ENCODE measurements at regions not wholly inside any gene's neighbourhood (a gene's known extent, or its start where the extent isn't known, plus 50 kb on each side); places are given as distances from the start of the nearest gene placed in this dataset.
A peak's percentile ranks its signal among the peaks of the same experiment; 100 is the strongest.

GRCh38 chr6:22010102-22010501, 286.7 kb downstream of the PRL start:
- Histone ChIP-seq H2AK5ac (ENCODE audit: low read length, severe bottlenecking) (no peak overlapping the region), H3K4me3 (ENCODE audit: insufficient read depth in 1 of 2, low read depth in 1 of 2, low read length in 2 of 2) (no peak overlapping the region), H4K8ac (ENCODE audit: low read length) (no peak overlapping the region), H3K14ac (ENCODE audit: low read length in 2 of 2) (no peak overlapping the region), H3K9me3 (ENCODE audit: control insufficient read depth, low read length) (no peaks in the 10 kb centered on the region), H3K4me2 (ENCODE audit: low read length, poor library complexity, severe bottlenecking) (no peak overlapping the region), H3K23ac (ENCODE audit: low read length in 2 of 2) (no peak overlapping the region), H3K4ac (ENCODE audit: low read depth in 1 of 2, low read length in 2 of 2) (no peak overlapping the region), H2BK12ac (ENCODE audit: low read length in 2 of 2) (peak overlapping the region in 1 of 2 experiments; percentile 10), H3K27me3 (ENCODE audit: control insufficient read depth in 1 of 2, insufficient read depth in 1 of 2, low read length in 2 of 2) (no peaks in the 10 kb centered on the region), H3K36me3 (ENCODE audit: control insufficient read depth in 1 of 2, insufficient read depth in 2 of 2, low read depth in 1 of 2, low read length in 2 of 2) (no peaks in the 10 kb centered on the region), H2BK15ac (ENCODE audit: low read depth, poor library complexity, severe bottlenecking) (no peak overlapping the region), H3K9ac (ENCODE audit: low read length) (no peak overlapping the region), H2BK120ac (ENCODE audit: low read depth, low read length) (no peak overlapping the region), H2BK5ac (ENCODE audit: low read depth, low read length, poor library complexity, severe bottlenecking) (no peak overlapping the region), H2AFZ (ENCODE audit: low read depth, low read length) (no peak overlapping the region), H4K91ac (ENCODE audit: low read length) (no peak overlapping the region), H3K27ac (ENCODE audit: low read length, poor library complexity, severe bottlenecking) (no peak overlapping the region), H3K4me1 (ENCODE audit: control insufficient read depth, insufficient read depth, low read depth, low read length) (peaks cover 2% of the 10 kb centered on the region), H3K79me1 (replicated peaks; ENCODE audit: low read length, poor library complexity, severe bottlenecking) (no peaks in the 10 kb centered on the region), H3K18ac (ENCODE audit: low read depth in 1 of 2, low read length in 2 of 2) (no peak overlapping the region)
- no peak for DNase-seq
- 77% methylated on average over 3 of the region's 3 CpGs for WGBS

- Histone ChIP-seq H3K9ac (ENCODE audit: low read length) (no peak overlapping the region), H3K36me3 (ENCODE audit: control insufficient read depth in 1 of 2, insufficient read depth in 2 of 2, low read depth in 1 of 2, low read length in 2 of 2) (no peaks in the 10 kb centered on the region), H4K8ac (ENCODE audit: low read length) (no peak overlapping the region), H3K4me1 (ENCODE audit: control insufficient read depth, insufficient read depth, low read depth, low read length) (no peaks in the 10 kb centered on the region), H2AK5ac (ENCODE audit: low read length, severe bottlenecking) (no peak overlapping the region), H3K79me1 (replicated peaks; ENCODE audit: low read length, poor library complexity, severe bottlenecking) (no peaks in the 10 kb centered on the region), H3K18ac (ENCODE audit: low read depth in 1 of 2, low read length in 2 of 2) (no peak overlapping the region), H3K4ac (ENCODE audit: low read depth in 1 of 2, low read length in 2 of 2) (no peak overlapping the region), H2BK120ac (ENCODE audit: low read depth, low read length) (no peak overlapping the region), H3K27ac (ENCODE audit: low read length, poor library complexity, severe bottlenecking) (no peak overlapping the region), H3K9me3 (ENCODE audit: control insufficient read depth, low read length) (no peaks in the 10 kb centered on the region), H3K4me3 (ENCODE audit: insufficient read depth in 1 of 2, low read depth in 1 of 2, low read length in 2 of 2) (no peak overlapping the region), H2BK12ac (ENCODE audit: low read length in 2 of 2) (no peak overlapping the region), H3K27me3 (ENCODE audit: control insufficient read depth in 1 of 2, insufficient read depth in 1 of 2, low read length in 2 of 2) (no peaks in the 10 kb centered on the region), H4K91ac (ENCODE audit: low read length) (no peak overlapping the region), H2AFZ (ENCODE audit: low read depth, low read length) (no peak overlapping the region), H2BK15ac (ENCODE audit: low read depth, poor library complexity, severe bottlenecking) (no peak overlapping the region), H3K14ac (ENCODE audit: low read length in 2 of 2) (no peak overlapping the region), H3K4me2 (ENCODE audit: low read length, poor library complexity, severe bottlenecking) (no peak overlapping the region), H3K23ac (ENCODE audit: low read length in 2 of 2) (no peak overlapping the region), H2BK5ac (ENCODE audit: low read depth, low read length, poor library complexity, severe bottlenecking) (no peak overlapping the region)
- DNase-seq, result no peak
- 97% methylated on average over 6 of the region's 7 CpGs for WGBS
These were observed 281.6 kb downstream of the PRL start for GRCh38 chr6:22015216-22015615.

- Histone ChIP-seq H3K4me1 (ENCODE audit: control insufficient read depth, insufficient read depth, low read depth, low read length) (no peaks in the 10 kb centered on the region), H2AFZ (ENCODE audit: low read depth, low read length) (no peak overlapping the region), H3K9me3 (ENCODE audit: control insufficient read depth, low read length) (no peaks in the 10 kb centered on the region), H3K4ac (ENCODE audit: low read depth in 1 of 2, low read length in 2 of 2) (no peak overlapping the region), H3K14ac (ENCODE audit: low read length in 2 of 2) (no peak overlapping the region), H2BK120ac (ENCODE audit: low read depth, low read length) (no peak overlapping the region), H3K36me3 (ENCODE audit: control insufficient read depth in 1 of 2, insufficient read depth in 2 of 2, low read depth in 1 of 2, low read length in 2 of 2) (no peaks in the 10 kb centered on the region), H2BK15ac (ENCODE audit: low read depth, poor library complexity, severe bottlenecking) (no peak overlapping the region), H4K91ac (ENCODE audit: low read length) (no peak overlapping the region), H3K18ac (ENCODE audit: low read depth in 1 of 2, low read length in 2 of 2) (no peak overlapping the region), H3K23ac (ENCODE audit: low read length in 2 of 2) (no peak overlapping the region), H2BK5ac (ENCODE audit: low read depth, low read length, poor library complexity, severe bottlenecking) (no peak overlapping the region), H3K4me2 (ENCODE audit: low read length, poor library complexity, severe bottlenecking) (no peak overlapping the region), H3K4me3 (ENCODE audit: insufficient read depth in 1 of 2, low read depth in 1 of 2, low read length in 2 of 2) (no peak overlapping the region), H3K27me3 (ENCODE audit: control insufficient read depth in 1 of 2, insufficient read depth in 1 of 2, low read length in 2 of 2) (no peaks in the 10 kb centered on the region), H3K9ac (ENCODE audit: low read length) (no peak overlapping the region), H4K8ac (ENCODE audit: low read length) (no peak overlapping the region), H2BK12ac (ENCODE audit: low read length in 2 of 2) (no peak overlapping the region), H3K27ac (ENCODE audit: low read length, poor library complexity, severe bottlenecking) (no peak overlapping the region), H2AK5ac (ENCODE audit: low read length, severe bottlenecking) (no peak overlapping the region), H3K79me1 (replicated peaks; ENCODE audit: low read length, poor library complexity, severe bottlenecking) (no peaks in the 10 kb centered on the region)
- WGBS, result 92% methylated on average over 5 of the region's 5 CpGs
- DNase-seq, result no peak
These were observed 280.9 kb downstream of the PRL start for GRCh38 chr6:22015944-22016343.

- Histone ChIP-seq H4K91ac (ENCODE audit: low read length) (no peak overlapping the region), H2BK12ac (ENCODE audit: low read length in 2 of 2) (no peak overlapping the region), H3K27me3 (ENCODE audit: control insufficient read depth in 1 of 2, insufficient read depth in 1 of 2, low read length in 2 of 2) (no peaks in the 10 kb centered on the region), H3K36me3 (ENCODE audit: control insufficient read depth in 1 of 2, insufficient read depth in 2 of 2, low read depth in 1 of 2, low read length in 2 of 2) (no peaks in the 10 kb centered on the region), H3K79me1 (replicated peaks; ENCODE audit: low read length, poor library complexity, severe bottlenecking) (no peaks in the 10 kb centered on the region), H3K4me1 (ENCODE audit: control insufficient read depth, insufficient read depth, low read depth, low read length) (no peaks in the 10 kb centered on the region), H3K9me3 (ENCODE audit: control insufficient read depth, low read length) (peaks cover 9% of the 10 kb centered on the region), H2AK5ac (ENCODE audit: low read length, severe bottlenecking) (no peak overlapping the region), H2BK5ac (ENCODE audit: low read depth, low read length, poor library complexity, severe bottlenecking) (no peak overlapping the region), H3K4me2 (ENCODE audit: low read length, poor library complexity, severe bottlenecking) (no peak overlapping the region), H2BK120ac (ENCODE audit: low read depth, low read length) (no peak overlapping the region), H2BK15ac (ENCODE audit: low read depth, poor library complexity, severe bottlenecking) (no peak overlapping the region), H3K4me3 (ENCODE audit: insufficient read depth in 1 of 2, low read depth in 1 of 2, low read length in 2 of 2) (no peak overlapping the region), H3K4ac (ENCODE audit: low read depth in 1 of 2, low read length in 2 of 2) (no peak overlapping the region), H4K8ac (ENCODE audit: low read length) (no peak overlapping the region), H3K27ac (ENCODE audit: low read length, poor library complexity, severe bottlenecking) (no peak overlapping the region), H3K18ac (ENCODE audit: low read depth in 1 of 2, low read length in 2 of 2) (no peak overlapping the region), H2AFZ (ENCODE audit: low read depth, low read length) (no peak overlapping the region), H3K9ac (ENCODE audit: low read length) (no peak overlapping the region), H3K23ac (ENCODE audit: low read length in 2 of 2) (no peak overlapping the region), H3K14ac (ENCODE audit: low read length in 2 of 2) (no peak overlapping the region)
- DNase-seq, result no peak
- WGBS, result 24% methylated on average over 1 of the region's 1 CpG
These were observed 279.6 kb downstream of the PRL start for GRCh38 chr6:22017272-22017671.

All from mesenchymal stem cell (in vitro differentiated cells and primary cell).